Sigmoid colon (tissue), 4 donors: ENCODE measurements at regions not wholly inside any gene's neighbourhood (a gene's known extent, or its start where the extent isn't known, plus 50 kb on each side); places are given as distances from the start of the nearest gene placed in this dataset.

Source experiments
- CTCF ChIP-seq, 4 experiments: fragments of 450-650 bp in 3 of 4; fragments of 200-600 bp in 1 of 4; IDR thresholded peaks; one replicate each; pipeline ENCODE4 v1.5.1; 2016 to 2019; ENCODE audit warnings: antibody characterized with exemption in 4 of 4, mild to moderate bottlenecking in 3 of 4, moderate library complexity in 2 of 4
- EP300 ChIP-seq, 4 donors: sonication (generic); formaldehyde crosslinking; IDR thresholded peaks; one replicate each; pipeline ENCODE4 v1.6.1; 2017; ENCODE audit warnings: antibody characterized with exemption in 4 of 4
- POLR2A ChIP-seq, 2 donors: fragments of 450-650 bp; IDR thresholded peaks; one replicate each; pipeline ENCODE4 v1.6.1; 2016; ENCODE audit warnings: antibody characterized with exemption in 2 of 2, mild to moderate bottlenecking in 2 of 2, moderate library complexity in 2 of 2
- POLR2AphosphoS5 ChIP-seq, 4 donors: sonication (generic); formaldehyde crosslinking; IDR thresholded peaks; one replicate each; pipeline ENCODE4 v1.6.1; 2017; ENCODE audit warnings: antibody characterized with exemption in 4 of 4

- TF ChIP-seq CTCF (IDR thresholded peaks at IDR 0.05): no peak
- TF ChIP-seq POLR2A (IDR thresholded peaks at IDR 0.05): no peak
- TF ChIP-seq EP300 (IDR thresholded peaks at IDR 0.05): no peak
- no peak for TF ChIP-seq POLR2AphosphoS5 (IDR thresholded peaks at IDR 0.05)
Observed at GRCh38 chr9:135340726-135341475, 138.7 kb upstream of the PPP1R26 start.
